Ishikawa (cell line): ENCODE measurements at regions not wholly inside any gene's neighbourhood (a gene's known extent, or its start where the extent isn't known, plus 50 kb on each side); places are given as distances from the start of the nearest gene placed in this dataset.

Experiments
- CEBPB ChIP-seq: IDR thresholded peaks from 2 replicates; pipeline ENCODE4 v1.6.1; 2012
- CREB1 ChIP-seq: IDR thresholded peaks from 2 replicates; pipeline ENCODE4 v1.6.1; 2012; ENCODE audit warnings: low read depth
- EGR1 ChIP-seq: IDR thresholded peaks from 2 replicates; pipeline ENCODE4 v1.6.1; 2012
- EP300 ChIP-seq: IDR thresholded peaks from 2 replicates; pipeline ENCODE4 v1.6.1; 2012; ENCODE audit warnings: borderline replicate concordance
- FOXM1 ChIP-seq: IDR thresholded peaks from 2 replicates; pipeline ENCODE4 v1.6.1; 2012; ENCODE audit warnings: low read depth, borderline replicate concordance
- MAX ChIP-seq: IDR thresholded peaks from 2 replicates; pipeline ENCODE4 v1.6.1; 2012
- NFIC ChIP-seq: IDR thresholded peaks from 2 replicates; pipeline ENCODE4 v1.6.1; 2012
- RAD21 ChIP-seq: IDR thresholded peaks from 2 replicates; pipeline ENCODE4 v1.6.1; 2012; ENCODE audit warnings: low read depth
- REST ChIP-seq: IDR thresholded peaks from 2 replicates; pipeline ENCODE4 v1.6.1; 2012; ENCODE audit warnings: low read depth, mild to moderate bottlenecking
- TAF1 ChIP-seq: IDR thresholded peaks from 2 replicates; pipeline ENCODE4 v1.6.1; 2012; ENCODE audit warnings: low read depth, mild to moderate bottlenecking
- TCF12 ChIP-seq: IDR thresholded peaks from 2 replicates; pipeline ENCODE4 v1.6.1; 2012; ENCODE audit warnings: low read depth
- TEAD4 ChIP-seq: IDR thresholded peaks from 2 replicates; pipeline ENCODE4 v1.6.1; 2012
- YY1 ChIP-seq: IDR thresholded peaks from 2 replicates; pipeline ENCODE4 v1.6.1; 2012; ENCODE audit warnings: low read depth
- ZBTB7A ChIP-seq: IDR thresholded peaks from 2 replicates; pipeline ENCODE4 v1.6.1; 2012; ENCODE audit warnings: low read depth
- TF ChIP-seq, protein P1 (sequence below): IDR thresholded peaks from 2 replicates; pipeline ENCODE4 v1.6.1; 2012

- TF ChIP-seq CREB1 (no peak), YY1 (no peak), ZBTB7A (no peak), TAF1 (no peak), EP300 (no peak), TCF12 (no peak), NFIC (no peak), CEBPB (no peak), FOXM1 (no peak), RAD21 (no peak), REST (no peak)
- TF ChIP-seq, protein P1, sequence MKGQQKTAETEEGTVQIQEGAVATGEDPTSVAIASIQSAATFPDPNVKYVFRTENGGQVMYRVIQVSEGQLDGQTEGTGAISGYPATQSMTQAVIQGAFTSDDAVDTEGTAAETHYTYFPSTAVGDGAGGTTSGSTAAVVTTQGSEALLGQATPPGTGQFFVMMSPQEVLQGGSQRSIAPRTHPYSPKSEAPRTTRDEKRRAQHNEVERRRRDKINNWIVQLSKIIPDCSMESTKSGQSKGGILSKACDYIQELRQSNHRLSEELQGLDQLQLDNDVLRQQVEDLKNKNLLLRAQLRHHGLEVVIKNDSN: no peak
Observed at GRCh38 chr4:38430841-38431240, 233.2 kb upstream of the KLF3 start.

DNA sequence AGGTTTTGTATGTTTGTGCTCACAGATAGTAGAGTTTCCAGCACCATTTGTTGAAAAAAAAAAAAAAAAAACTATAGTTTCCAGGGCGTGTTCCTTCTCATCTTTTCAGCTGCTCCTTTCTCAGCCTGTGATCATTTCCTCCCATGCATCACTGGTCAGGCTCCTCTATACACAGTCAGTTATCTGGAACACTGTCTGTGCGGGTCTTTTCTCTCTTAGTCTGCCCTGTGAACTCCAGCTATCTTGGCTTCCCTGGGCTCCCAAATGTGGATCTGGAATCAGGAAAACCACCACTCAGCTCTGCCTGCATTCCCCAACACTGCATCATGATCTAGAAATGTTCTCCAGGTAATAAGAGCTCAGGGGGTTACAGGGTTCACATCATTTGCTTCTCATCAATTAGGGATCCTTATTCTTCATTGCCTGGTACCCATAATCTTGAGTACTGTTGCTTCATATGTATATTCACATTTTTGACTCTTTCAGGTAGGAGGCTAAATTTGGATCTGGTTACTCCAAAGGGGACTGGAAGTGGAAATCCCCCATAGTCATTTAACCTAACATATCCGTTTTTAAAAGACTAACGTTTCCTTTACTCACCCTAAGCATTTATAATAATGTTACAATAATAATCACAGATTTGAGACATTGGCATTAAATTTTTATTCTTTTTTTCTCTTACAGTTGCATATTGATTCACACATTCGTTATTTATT, 221.8 kb upstream of the KLF3 start:
- no peak for TF ChIP-seq TEAD4
- no peak for TF ChIP-seq FOXM1
- TF ChIP-seq TCF12: no peak
- TF ChIP-seq TAF1: no peak
- TF ChIP-seq RAD21: no peak

GRCh38 chr4:38449506-38450174, 214.4 kb upstream of the KLF3 start:
- TF ChIP-seq TEAD4 (no peak), MAX (no peak), NFIC (no peak), REST (no peak), ZBTB7A (no peak), FOXM1 (no peak), YY1 (no peak), TCF12 (no peak), EP300 (no peak), CREB1 (no peak), EGR1 (no peak), RAD21 (no peak), TAF1 (no peak)
- TF ChIP-seq, protein P1: no peak

GRCh38 chr4:38452009-38452408, 212.0 kb upstream of the KLF3 start:
- TF ChIP-seq MAX (no peak), RAD21 (no peak), NFIC (no peak), ZBTB7A (no peak), TAF1 (no peak), YY1 (no peak), FOXM1 (no peak), CEBPB (no peak), TEAD4 (no peak), EGR1 (no peak), TCF12 (no peak), REST (no peak), CREB1 (no peak), EP300 (no peak)
- TF ChIP-seq, protein P1: no peak
